ENCODE measurements at regions not wholly inside any gene's neighbourhood (a gene's known extent, or its start where the extent isn't known, plus 50 kb on each side); places are given as distances from the start of the nearest gene placed in this dataset.

DNA sequence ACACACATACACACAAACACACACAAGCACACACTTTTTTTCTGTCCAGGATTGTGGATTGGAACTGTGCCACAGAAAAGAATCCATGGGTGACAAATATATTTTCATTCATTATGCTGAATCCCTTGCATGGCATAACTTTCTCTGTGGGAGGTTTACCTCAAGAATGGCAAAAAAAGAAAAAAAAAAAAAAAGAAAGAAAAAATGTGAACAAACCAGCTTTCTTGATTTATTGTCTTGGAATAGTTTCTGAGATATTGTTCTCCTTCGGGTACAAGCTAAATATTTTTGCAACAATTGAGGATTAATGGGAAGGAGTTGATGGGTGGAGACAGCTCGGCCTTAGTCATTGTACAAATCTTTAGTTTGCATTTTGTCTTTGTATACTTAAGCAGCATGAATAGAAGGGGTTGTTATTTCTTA, 153.1 kb downstream of the GMNC start:
- Histone ChIP-seq H3K9me3 (ENCODE audit: insufficient read depth, low read depth, low read length) (no peaks in the 10 kb centered on the region), H3K36me3 (ENCODE audit: control insufficient read depth in 1 of 2, insufficient read depth in 2 of 2, low read length in 2 of 2) (no peaks in the 10 kb centered on the region), H3K14ac (ENCODE audit: low read length) (no peak overlapping the region), H4K8ac (ENCODE audit: low read depth, low read length) (no peak overlapping the region), H3K4me2 (ENCODE audit: low read length) (no peak overlapping the region), H3K9ac (ENCODE audit: low read length) (no peak overlapping the region), H2BK120ac (ENCODE audit: insufficient read depth, low read length, poor library complexity) (no peak overlapping the region), H4K91ac (ENCODE audit: low read depth, low read length) (no peak overlapping the region), H3K79me1 (ENCODE audit: low read length) (no peaks in the 10 kb centered on the region), H2BK12ac (ENCODE audit: low read length) (no peak overlapping the region), H3K4me1 (ENCODE audit: control insufficient read depth in 1 of 2, insufficient read depth in 2 of 2, low read length in 2 of 2) (no peaks in the 10 kb centered on the region), H2AFZ (ENCODE audit: insufficient read depth, low read length, poor library complexity) (no peak overlapping the region), H3K27ac (ENCODE audit: low read depth, low read length) (no peak overlapping the region), H4K12ac (ENCODE audit: low read depth, low read length) (no peak overlapping the region), H3K23ac (ENCODE audit: low read length) (no peak overlapping the region), H3K27me3 (ENCODE audit: insufficient read depth, low read length) (no peaks in the 10 kb centered on the region), H3K4ac (ENCODE audit: low read depth, low read length) (no peak overlapping the region), H2BK5ac (ENCODE audit: low read depth, low read length, poor library complexity) (no peak overlapping the region), H3K18ac (ENCODE audit: low read length) (no peak overlapping the region), H2AK5ac (ENCODE audit: low read length) (no peak overlapping the region), H3K4me3 (ENCODE audit: low read depth, low read length) (no peak overlapping the region), H3K79me2 (ENCODE audit: control insufficient read depth, insufficient read depth, low read length, poor library complexity) (no peaks in the 10 kb centered on the region)
- no CpG with 5 or more reads among the region's 2 CpGs for WGBS (ENCODE audit: extremely low coverage, insufficient coverage, insufficient read length)
- DNase-seq: no peak

Measured in trophoblast cell (in vitro differentiated cells and primary cell).